ENCODE measurements at regions not wholly inside any gene's neighbourhood (a gene's known extent, or its start where the extent isn't known, plus 50 kb on each side); places are given as distances from the start of the nearest gene placed in this dataset.

- DNase-seq (ENCODE audit: low spot score): no peak
- 95% methylated on average over 2 of the region's 2 CpGs for WGBS
- Histone ChIP-seq H3K4me1 (replicated peaks) (no peaks in the 10 kb centered on the region), H3K27me3 (replicated peaks; ENCODE audit: insufficient read depth) (no peaks in the 10 kb centered on the region), H3K36me3 (no peaks in the 10 kb centered on the region), H3K27ac (no peak overlapping the region), H3K9me3 (no peaks in the 10 kb centered on the region), H3K4me3 (no peak overlapping the region)
- TF ChIP-seq CTCF (IDR thresholded peaks at IDR 0.05) (no peak), POLR2AphosphoS5 (IDR thresholded peaks at IDR 0.05) (no peak), POLR2A (IDR thresholded peaks at IDR 0.05) (no peak)
- intact Hi-C loops (cut with DNase I): no loop called here
These were observed 150.0 kb downstream of the BTBD3 start for GRCh38 chr20:12067686-12068085.

GRCh38 chr20:12068121-12068520 is 150.4 kb downstream of the BTBD3 start:
- no peaks in the 10 kb centered on the region for H3K36me3 ChIP-seq
- H3K27ac ChIP-seq: no peak overlapping the region
- no peak for DNase-seq (ENCODE audit: low spot score)
- no peaks in the 10 kb centered on the region for H3K9me3 ChIP-seq
- WGBS: 83% methylated on average over 1 of the region's 1 CpG
- no peak overlapping the region for H3K4me3 ChIP-seq
- H3K4me1 ChIP-seq (replicated peaks): no peaks in the 10 kb centered on the region
- TF ChIP-seq CTCF (IDR thresholded peaks at IDR 0.05) (no peak), POLR2AphosphoS5 (IDR thresholded peaks at IDR 0.05) (no peak), POLR2A (IDR thresholded peaks at IDR 0.05) (no peak)
- intact Hi-C loops (cut with DNase I): no loop called here
- no peaks in the 10 kb centered on the region for H3K27me3 ChIP-seq (replicated peaks; ENCODE audit: insufficient read depth)

- no peak for DNase-seq (ENCODE audit: low spot score)
- no peaks in the 10 kb centered on the region for H3K9me3 ChIP-seq
- 90% methylated on average over 7 of the region's 7 CpGs for WGBS
These were observed 151.5 kb downstream of the BTBD3 start for GRCh38 chr20:12069181-12069580.

GRCh38 chr20:12072221-12072953 is 154.7 kb downstream of the BTBD3 start:
- Histone ChIP-seq H3K4me1 (replicated peaks) (no peaks in the 10 kb centered on the region), H3K27ac (no peak overlapping the region), H3K4me3 (no peak overlapping the region), H3K9me3 (no peaks in the 10 kb centered on the region), H3K36me3 (no peaks in the 10 kb centered on the region), H3K27me3 (replicated peaks; ENCODE audit: insufficient read depth) (no peaks in the 10 kb centered on the region)
- no peak for DNase-seq (ENCODE audit: low spot score)
- intact Hi-C loops (cut with DNase I): no loop called here
- TF ChIP-seq POLR2A (IDR thresholded peaks at IDR 0.05): no peak
- no peak for TF ChIP-seq CTCF (IDR thresholded peaks at IDR 0.05)
- TF ChIP-seq POLR2AphosphoS5 (IDR thresholded peaks at IDR 0.05): no peak
- WGBS: 89% methylated on average over 8 of the region's 8 CpGs

More at GRCh38 chr20:12069181-12069580, 151.5 kb downstream of the BTBD3 start:
- H3K36me3 ChIP-seq: no peaks in the 10 kb centered on the region
- H3K4me3 ChIP-seq: no peak overlapping the region
- H3K27ac ChIP-seq: no peak overlapping the region
- no peaks in the 10 kb centered on the region for H3K27me3 ChIP-seq (replicated peaks; ENCODE audit: insufficient read depth)
- H3K4me1 ChIP-seq (replicated peaks): no peaks in the 10 kb centered on the region
- TF ChIP-seq POLR2A (IDR thresholded peaks at IDR 0.05): no peak
- no peak for TF ChIP-seq CTCF (IDR thresholded peaks at IDR 0.05)
- no peak for TF ChIP-seq POLR2AphosphoS5 (IDR thresholded peaks at IDR 0.05)
- intact Hi-C loops (cut with DNase I): no loop called here

GRCh38 chr20:12072954-12073264 is 155.2 kb downstream of the BTBD3 start:
- no peak overlapping the region for H3K4me3 ChIP-seq
- no peaks in the 10 kb centered on the region for H3K9me3 ChIP-seq
- intact Hi-C loops (cut with DNase I): no loop called here
- 100% methylated on average over 2 of the region's 2 CpGs for WGBS
- no peaks in the 10 kb centered on the region for H3K27me3 ChIP-seq (replicated peaks; ENCODE audit: insufficient read depth)
- DNase-seq (ENCODE audit: low spot score): no peak
- no peaks in the 10 kb centered on the region for H3K4me1 ChIP-seq (replicated peaks)
- TF ChIP-seq CTCF (IDR thresholded peaks at IDR 0.05): no peak
- no peak for TF ChIP-seq POLR2AphosphoS5 (IDR thresholded peaks at IDR 0.05)
- no peak for TF ChIP-seq POLR2A (IDR thresholded peaks at IDR 0.05)
- no peak overlapping the region for H3K27ac ChIP-seq
- no peaks in the 10 kb centered on the region for H3K36me3 ChIP-seq
